ENCODE measurements at regions not wholly inside any gene's neighbourhood (a gene's known extent, or its start where the extent isn't known, plus 50 kb on each side); places are given as distances from the start of the nearest gene placed in this dataset.

DNA sequence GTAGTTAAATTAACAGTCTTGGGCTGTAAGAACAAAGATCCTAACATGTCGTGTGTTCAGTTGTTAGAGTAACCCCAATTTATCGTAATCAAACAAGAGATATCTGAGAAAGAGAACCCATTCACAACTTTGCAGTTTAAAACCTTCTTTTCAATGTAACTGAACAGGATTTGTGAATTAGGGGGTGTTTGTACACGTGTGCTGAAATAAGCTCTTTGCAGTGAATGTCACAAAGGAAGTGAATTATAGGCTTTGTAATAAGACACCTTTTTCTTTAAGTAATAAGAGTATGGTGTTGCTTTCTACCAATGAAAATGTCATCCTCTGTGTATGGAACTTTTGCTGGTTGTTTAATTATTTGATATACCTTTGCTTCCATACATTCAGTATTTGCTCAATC, 114.0 kb downstream of the ALX1 start:
- TF ChIP-seq POLR2AphosphoS5 (IDR thresholded peaks at IDR 0.05; ENCODE audit: low read depth, low read length): no peak
- TF ChIP-seq POLR2A (IDR thresholded peaks at IDR 0.05; ENCODE audit: low read depth, low read length): no peak
- no peak for TF ChIP-seq TAF1 (IDR thresholded peaks at IDR 0.05; ENCODE audit: borderline replicate concordance, low read depth, low read length)

All from GM12892 (cell line).